Dermis microvascular lymphatic vessel endothelial cell (primary cell): ENCODE measurements at regions not wholly inside any gene's neighbourhood (a gene's known extent, or its start where the extent isn't known, plus 50 kb on each side); places are given as distances from the start of the nearest gene placed in this dataset.
"Not testable (repeated sequence)": the region's sequence is repeated elsewhere in the genome, so short reads cannot be mapped to it uniquely, and the experiment has no call there.

Experiments used
- DNase-seq, 2 donors: peaks; one replicate each; pipeline versions ENCODE4 v3.0.0 to v3.0.0-alpha.2; 2010; ENCODE audit warnings: low read depth in 2 of 2

- peak; percentile 7 to 35 for DNase-seq
These were observed 63.0 kb downstream of the CYP4A11 start for GRCh38 chr1:46878173-46878782.

- DNase-seq: not testable (repeated sequence)
These were observed 65.2 kb downstream of the CYP4A11 start for GRCh38 chr1:46876093-46876492.
